Gastroesophageal sphincter (tissue), 3 donors: ENCODE measurements at regions not wholly inside any gene's neighbourhood (a gene's known extent, or its start where the extent isn't known, plus 50 kb on each side); places are given as distances from the start of the nearest gene placed in this dataset.

Experiments
- CTCF ChIP-seq, 4 experiments: fragments of 200-600 bp in 2 of 4; fragments of 450-650 bp in 2 of 4; sonication (generic) in 1 of 4; IDR thresholded peaks; one replicate each; pipeline ENCODE4 v1.5.1; 2017 to 2019; ENCODE audit warnings: antibody characterized with exemption in 4 of 4, mild to moderate bottlenecking in 2 of 4, moderate library complexity in 2 of 4
- EP300 ChIP-seq: sonication (generic); formaldehyde crosslinking; IDR thresholded peaks from one replicate; pipeline ENCODE4 v1.6.1; 2017; ENCODE audit warnings: antibody characterized with exemption, mild to moderate bottlenecking
- POLR2AphosphoS5 ChIP-seq: sonication (generic); formaldehyde crosslinking; IDR thresholded peaks from one replicate; pipeline ENCODE4 v1.6.1; 2017; ENCODE audit warnings: antibody characterized with exemption

- TF ChIP-seq POLR2AphosphoS5 (no peak), CTCF (IDR thresholded peaks at IDR 0.05) (no peak), EP300 (no peak)
These were observed 334.9 kb downstream of the HNRNPD start for GRCh38 chr4:82038936-82039335.
